Stimulated activated naive CD4-positive, alpha-beta T cell treated with Interleukin-2 at 50 U/mL for 16 hours (primary cell): ENCODE measurements at regions not wholly inside any gene's neighbourhood (a gene's known extent, or its start where the extent isn't known, plus 50 kb on each side); places are given as distances from the start of the nearest gene placed in this dataset.
"Not testable (repeated sequence)": the region's sequence is repeated elsewhere in the genome, so short reads cannot be mapped to it uniquely, and the experiment has no call there.

Source experiments
- DNase-seq: peaks from one replicate; lab custom pipeline; 2025; lab: John Stamatoyannopoulos, UW

GRCh38 chr16:65365732-65366715, 244.2 kb upstream of the CDH11 start:
- DNase-seq = no peak

DNA sequence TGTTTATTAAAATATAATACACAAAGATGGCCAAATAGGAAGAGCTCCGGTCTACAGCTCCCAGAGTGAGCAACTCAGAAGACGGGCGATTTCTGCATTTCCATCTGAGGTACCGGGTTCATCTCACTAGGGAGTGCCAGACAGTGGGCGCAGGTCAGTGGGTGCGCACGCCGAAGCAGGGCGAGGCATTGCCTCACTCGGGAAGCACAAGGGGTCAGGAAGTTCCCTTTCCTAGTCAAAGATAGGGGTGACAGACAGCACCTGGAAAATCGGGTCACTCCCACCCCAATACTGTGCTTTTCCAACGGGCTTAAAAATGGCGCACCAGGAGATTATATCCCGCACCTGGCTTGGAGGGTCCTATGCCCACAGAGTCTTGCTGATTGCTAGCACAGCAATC, 234.9 kb upstream of the CDH11 start:
- not testable (repeated sequence) for DNase-seq

GRCh38 chr16:65355706-65356105, 233.8 kb upstream of the CDH11 start:
- DNase-seq = no peak

DNA sequence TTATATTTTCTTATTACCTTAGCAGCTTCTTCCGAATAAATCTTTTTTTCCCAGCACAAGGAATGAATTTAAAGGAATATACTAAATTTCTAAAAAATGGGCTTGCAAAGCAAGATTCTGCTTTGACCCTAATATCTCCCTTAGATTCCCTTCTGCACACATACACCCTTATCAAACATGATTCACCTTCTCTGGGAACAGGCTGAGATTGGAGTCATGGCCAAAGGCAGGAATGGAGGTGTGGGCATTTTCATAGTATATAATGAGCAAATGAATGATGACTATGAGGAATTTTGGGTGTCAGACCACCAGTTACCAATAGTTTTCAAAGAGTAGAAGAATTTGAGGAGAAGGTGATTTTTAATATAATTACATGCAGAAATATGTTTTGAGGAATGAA, 231.3 kb upstream of the CDH11 start:
- no peak for DNase-seq

GRCh38 chr16:65349626-65350025, 227.8 kb upstream of the CDH11 start:
- no peak for DNase-seq

DNA sequence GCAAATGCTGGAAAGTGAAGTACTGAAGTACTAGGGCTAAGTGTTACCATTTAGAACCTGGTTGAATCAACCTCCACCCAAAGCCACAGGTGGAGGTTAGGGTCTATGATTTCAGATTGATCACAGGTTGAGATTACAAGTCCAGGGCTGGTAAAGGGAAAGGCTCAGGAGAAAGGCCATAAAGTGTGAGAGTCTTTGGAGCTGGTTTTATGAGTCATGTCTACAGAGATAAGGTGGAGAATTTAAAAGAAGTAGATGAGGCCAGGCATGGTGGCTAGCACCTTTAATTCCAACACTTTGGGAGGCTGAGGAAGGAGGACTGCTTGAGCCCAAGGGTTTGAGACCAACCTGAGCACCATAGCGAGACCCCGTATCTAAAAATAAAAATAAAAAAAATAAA, 221.7 kb upstream of the CDH11 start:
- no peak for DNase-seq

GRCh38 chr16:65342231-65342866, 220.5 kb upstream of the CDH11 start:
- no peak for DNase-seq

DNA sequence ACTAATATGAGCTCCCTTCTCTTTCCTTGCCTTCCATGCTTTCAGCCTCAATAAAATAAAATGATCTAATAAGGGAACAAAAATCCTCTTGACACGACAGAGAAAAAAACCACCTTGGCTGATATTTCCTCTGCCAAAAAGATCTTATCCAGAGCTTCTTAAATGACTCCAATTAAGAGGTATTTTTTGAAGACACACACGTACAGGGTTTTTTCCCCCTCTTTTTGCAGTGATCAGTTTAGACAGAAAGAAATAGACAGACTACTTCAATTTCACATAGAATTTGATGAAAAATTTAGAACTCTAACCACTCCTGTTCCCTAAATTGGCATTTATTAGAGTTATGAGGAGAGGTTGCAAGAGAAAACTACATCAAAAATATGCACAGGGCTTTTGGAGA, 217.2 kb upstream of the CDH11 start:
- no peak for DNase-seq

DNA sequence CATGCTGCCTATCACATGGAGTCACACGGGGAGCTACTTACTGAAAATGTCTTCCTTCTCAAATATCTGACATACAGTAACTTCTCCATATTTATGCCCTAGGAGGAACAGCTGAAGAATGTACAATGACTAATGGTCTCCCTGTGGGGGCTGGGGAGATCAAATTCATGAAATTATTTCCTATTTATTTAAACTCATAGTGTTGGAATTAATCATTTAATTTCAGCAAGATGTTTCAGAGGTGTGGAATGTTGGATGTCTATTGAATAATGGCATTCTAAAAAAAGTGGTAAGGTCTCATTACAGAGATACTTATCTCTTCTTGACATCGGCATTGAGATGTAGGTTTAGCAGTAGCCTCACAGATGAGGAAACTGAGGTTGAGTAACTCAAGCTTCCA, 214.3 kb upstream of the CDH11 start:
- no peak for DNase-seq

DNA sequence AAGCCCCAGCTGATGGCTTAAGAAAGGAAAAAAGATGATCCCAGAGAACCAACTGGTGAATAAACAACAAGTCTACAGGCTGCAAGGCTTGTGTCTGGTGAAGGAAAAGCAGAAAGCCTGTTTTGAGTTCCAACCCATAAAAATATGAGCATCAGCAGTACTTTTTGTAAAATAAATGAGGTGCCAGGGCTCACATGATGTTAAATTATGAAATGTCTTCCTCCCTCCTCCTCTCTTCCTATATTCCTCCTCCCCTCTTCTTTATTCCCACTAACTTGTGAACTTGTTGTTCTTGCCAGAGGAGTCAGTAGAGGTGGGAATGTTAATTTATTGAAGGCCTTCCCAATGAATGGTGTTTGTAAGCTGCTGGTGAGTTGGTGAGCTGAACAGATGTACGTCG, 212.2 kb upstream of the CDH11 start:
- DNase-seq = no peak

- no peak for DNase-seq
Observed at GRCh38 chr16:65333283-65333682, 211.4 kb upstream of the CDH11 start.

GRCh38 chr16:65327346-65327745, 205.5 kb upstream of the CDH11 start:
- no peak for DNase-seq

DNA sequence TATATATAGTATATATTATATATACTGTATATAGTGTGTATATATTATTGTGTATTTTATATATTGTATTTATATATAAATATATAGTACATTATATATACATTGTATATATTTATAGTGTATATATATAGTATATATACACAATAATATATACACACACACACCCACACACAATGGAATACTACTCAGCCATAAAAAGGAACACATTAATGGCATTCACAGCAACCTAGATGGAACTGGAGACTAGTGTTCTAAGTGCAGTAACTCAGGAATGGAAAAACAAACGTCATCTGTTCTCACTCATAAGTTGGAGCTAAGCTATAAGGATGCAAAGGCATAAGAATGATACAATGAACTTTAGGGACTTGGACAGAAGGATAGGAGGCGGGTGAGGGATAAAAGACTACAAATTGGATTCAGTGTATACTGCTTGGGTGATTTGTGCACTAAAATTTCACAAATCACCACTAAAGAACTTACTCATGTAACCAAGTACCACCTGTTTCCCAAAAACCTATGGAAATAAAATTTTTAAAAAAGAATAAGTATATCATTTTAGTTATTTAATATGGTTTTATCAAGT, 201.9 kb upstream of the CDH11 start:
- DNase-seq = no peak

DNA sequence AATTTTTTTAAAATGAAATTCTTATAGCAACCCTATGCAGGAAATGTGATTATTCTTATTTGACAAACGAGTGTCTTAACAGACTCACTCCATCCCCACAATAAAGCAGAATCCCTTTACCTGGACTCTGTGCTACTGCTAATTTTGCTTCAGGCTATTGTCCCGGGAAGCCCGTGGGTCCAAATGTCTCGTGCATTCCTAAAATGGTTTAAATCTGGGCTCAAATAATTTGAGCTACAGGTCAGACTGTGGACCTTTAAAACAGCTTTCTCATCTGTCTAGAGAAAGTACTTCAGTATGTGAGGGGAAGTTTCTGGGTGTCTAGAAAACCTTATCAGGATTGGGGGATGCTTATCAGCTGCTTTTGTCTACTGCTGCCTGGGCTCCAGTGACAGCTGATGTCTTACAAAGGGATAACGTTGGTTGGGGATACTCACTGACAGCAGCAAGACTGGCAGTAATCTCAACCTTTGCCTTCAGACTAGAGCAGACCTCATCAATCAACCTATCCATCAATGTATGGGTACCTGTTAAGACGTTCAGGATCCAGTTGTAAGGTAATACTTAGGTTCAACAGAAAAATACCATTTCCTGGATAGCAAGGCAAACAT, 197.9 kb upstream of the CDH11 start:
- no peak for DNase-seq

DNA sequence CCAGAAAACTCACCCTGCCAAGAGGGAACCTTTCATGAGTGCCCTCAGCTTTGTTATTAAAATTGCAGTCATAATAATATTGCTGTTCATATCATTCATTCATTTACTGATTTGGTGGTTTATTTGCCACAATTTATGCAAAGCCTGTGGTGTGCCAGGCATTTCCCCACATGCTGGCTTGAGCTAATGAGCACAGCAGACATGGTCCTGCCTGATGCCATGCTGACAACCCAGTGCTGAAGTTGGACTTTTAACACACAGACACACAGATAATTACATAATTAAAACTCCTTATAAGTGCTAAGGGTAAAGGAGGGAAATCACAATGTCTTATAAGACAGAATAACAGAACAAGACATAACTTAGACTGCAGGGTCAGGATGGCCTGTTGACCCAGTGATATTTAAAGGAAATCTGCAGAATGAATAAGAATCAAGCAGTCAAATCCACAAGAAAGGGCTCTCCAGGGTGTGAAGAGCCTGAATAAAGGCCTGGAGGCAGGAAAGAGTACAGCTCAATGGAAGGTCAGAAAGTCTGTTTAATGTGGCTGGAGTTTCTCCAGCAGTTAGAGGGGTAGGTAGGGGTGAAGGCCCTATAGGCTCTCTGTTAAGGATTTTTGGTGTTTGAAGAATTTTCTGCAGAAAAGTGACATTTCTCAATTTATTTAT, 196.9 kb upstream of the CDH11 start:
- no peak for DNase-seq

DNA sequence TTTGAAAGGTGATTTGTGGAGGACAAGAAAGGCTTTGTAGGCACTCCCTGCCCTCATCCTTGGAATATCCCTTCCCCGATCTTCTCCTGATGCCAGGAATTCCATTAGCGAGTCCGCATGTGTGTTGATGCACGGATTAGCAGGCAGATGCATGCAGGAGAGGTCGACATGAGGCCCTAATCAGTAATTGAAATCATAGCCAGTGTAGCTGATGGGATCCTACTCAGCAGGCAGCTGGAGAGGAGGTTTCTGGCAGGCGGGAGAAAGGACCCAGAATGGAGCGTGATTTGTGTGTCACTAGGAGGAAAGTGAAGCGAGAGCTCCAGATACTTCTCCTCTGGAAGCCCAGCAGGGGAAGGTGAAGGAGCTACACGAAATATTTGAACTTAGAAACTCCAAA, 196.3 kb upstream of the CDH11 start:
- DNase-seq = no peak

GRCh38 chr16:65316808-65317207, 194.9 kb upstream of the CDH11 start:
- no peak for DNase-seq

GRCh38 chr16:65315081-65315780, 193.4 kb upstream of the CDH11 start:
- DNase-seq = no peak

DNA sequence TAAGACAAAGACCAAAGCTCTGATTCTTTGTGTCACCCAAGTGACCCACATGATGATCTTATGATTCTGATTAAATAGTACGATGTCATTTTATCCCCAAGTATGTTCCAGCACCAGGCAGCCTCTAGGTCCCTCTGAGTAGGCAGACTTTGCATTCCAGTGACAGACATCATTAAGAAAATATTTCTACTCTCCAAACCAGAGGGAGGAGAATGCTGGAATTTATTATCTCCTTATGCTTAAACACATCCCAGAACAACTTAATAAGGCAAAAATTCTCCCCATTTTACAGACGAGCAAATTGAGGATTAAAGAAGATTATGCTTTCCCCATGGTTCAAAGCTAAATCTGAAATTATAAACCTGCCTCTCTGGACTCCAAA, 192.8 kb upstream of the CDH11 start:
- no peak for DNase-seq

DNA sequence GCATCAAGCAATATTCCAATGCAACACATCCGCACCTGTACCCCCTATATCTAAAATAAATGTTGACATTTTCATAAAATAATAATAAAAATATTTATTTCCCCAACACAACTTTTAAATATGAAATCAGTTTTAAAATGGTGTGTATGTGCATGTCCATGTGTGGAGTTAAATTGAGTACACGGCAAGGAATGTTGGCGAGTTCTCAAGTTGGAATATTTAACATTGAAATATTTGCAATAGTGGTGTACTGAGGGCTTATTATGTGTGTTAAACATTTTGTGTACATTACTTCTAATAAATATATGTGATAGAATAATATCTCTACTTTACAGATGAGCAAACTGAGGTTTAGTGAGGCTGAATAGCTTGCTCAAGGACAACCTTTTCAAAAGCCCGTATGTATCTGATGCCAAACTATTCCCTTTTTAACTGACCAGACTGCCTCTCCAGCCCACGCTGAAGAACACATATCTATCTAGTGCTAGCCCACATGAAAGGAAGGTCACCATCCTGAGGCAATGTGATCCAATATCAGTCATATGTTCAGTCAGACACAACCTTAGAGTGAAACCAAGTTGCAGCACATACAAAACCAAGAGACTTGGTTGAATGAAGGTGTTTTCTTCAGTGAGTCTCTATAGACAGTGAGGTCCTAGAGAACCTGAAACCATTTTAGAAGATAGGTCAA, 192.2 kb upstream of the CDH11 start:
- no peak for DNase-seq

GRCh38 chr16:65312795-65313194, 190.9 kb upstream of the CDH11 start:
- no peak for DNase-seq
